Liver (tissue), 8 donors: ENCODE measurements at regions not wholly inside any gene's neighbourhood (a gene's known extent, or its start where the extent isn't known, plus 50 kb on each side); places are given as distances from the start of the nearest gene placed in this dataset.

Source experiments
- DNase-seq: peaks from one replicate; pipeline ENCODE4 v3.0.0-alpha.2; 2017; ENCODE audit warnings: low spot score
- H3K27ac ChIP-seq, 2 donors: one replicate each; pipeline ENCODE4 v1.7.0; 2013; ENCODE audit warnings: inconsistent platforms in 2 of 2, low read length in 2 of 2, control low read depth in 1 of 2, low read depth in 1 of 2, mild to moderate bottlenecking in 1 of 2
- H3K27me3 ChIP-seq, 4 donors: one replicate each; pipeline versions ENCODE4 v1.6.1 to v1.7.0; 2013; ENCODE audit warnings: low read length in 3 of 4, inconsistent platforms in 1 of 4, mild to moderate bottlenecking in 1 of 4, moderate library complexity in 1 of 4; ENCODE audit not compliant: control insufficient read depth in 4 of 4, insufficient read depth in 4 of 4
- H3K36me3 ChIP-seq, 4 donors: one replicate each; pipeline versions ENCODE4 v1.6.1 to v1.7.0; 2013; ENCODE audit warnings: low read length in 3 of 4, mild to moderate bottlenecking in 3 of 4, low read depth in 1 of 4, moderate library complexity in 1 of 4; ENCODE audit not compliant: control insufficient read depth in 4 of 4, insufficient read depth in 3 of 4
- H3K4me1 ChIP-seq, 4 donors: one replicate each; pipeline versions ENCODE4 v1.6.1 to v1.7.0; 2013; ENCODE audit warnings: low read length in 3 of 4, mild to moderate bottlenecking in 3 of 4, moderate library complexity in 1 of 4; ENCODE audit not compliant: control insufficient read depth in 4 of 4, insufficient read depth in 4 of 4
- H3K4me3 ChIP-seq, 3 donors: one replicate each; pipeline versions ENCODE4 v1.6.1 to v1.7.0; 2013; ENCODE audit warnings: low read length in 3 of 3, control low read depth in 1 of 3, low read depth in 1 of 3, mild to moderate bottlenecking in 1 of 3
- H3K9ac ChIP-seq, 2 donors: one replicate each; pipeline ENCODE4 v1.7.0; 2013; ENCODE audit warnings: low read length in 2 of 2, mild to moderate bottlenecking in 2 of 2, moderate library complexity in 2 of 2, control low read depth in 1 of 2, low read depth in 1 of 2
- H3K9me3 ChIP-seq, 4 donors: one replicate each; pipeline versions ENCODE4 v1.6.1 to v1.7.0; 2013; ENCODE audit warnings: low read length in 3 of 4; ENCODE audit not compliant: control insufficient read depth in 4 of 4
- ATF3 ChIP-seq: IDR thresholded peaks from 2 replicates; pipeline ENCODE4 v1.6.1; 2016; ENCODE audit warnings: antibody characterized with exemption
- EGR1 ChIP-seq, 2 donors: IDR thresholded peaks; 2 replicates each; pipeline ENCODE4 v1.6.1; 2016 to 2018; ENCODE audit warnings: antibody characterized with exemption in 2 of 2, low read depth in 2 of 2
- FOXA1 ChIP-seq: IDR thresholded peaks from 2 replicates; pipeline ENCODE4 v1.6.1; 2016; ENCODE audit warnings: antibody characterized with exemption
- FOXA2 ChIP-seq: IDR thresholded peaks from 2 replicates; pipeline ENCODE4 v1.6.1; 2016; ENCODE audit warnings: antibody characterized with exemption
- GABPA ChIP-seq, 2 donors: IDR thresholded peaks in 1 of 2; conservative IDR thresholded peaks in 1 of 2; 2 replicates each; pipeline ENCODE4 v1.6.1; 2016; ENCODE audit warnings: antibody characterized with exemption in 2 of 2, mild to moderate bottlenecking in 1 of 2, moderate library complexity in 1 of 2
- HNF4A ChIP-seq, 2 donors: conservative IDR thresholded peaks; 2 replicates each; pipeline ENCODE4 v1.6.1; 2016; ENCODE audit warnings: antibody characterized with exemption in 2 of 2, mild to moderate bottlenecking in 2 of 2
- HNF4G ChIP-seq: IDR thresholded peaks from 2 replicates; pipeline ENCODE4 v1.6.1; 2016; ENCODE audit warnings: antibody characterized with exemption
- JUND ChIP-seq, 2 donors: IDR thresholded peaks; 2 replicates each; pipeline ENCODE4 v1.6.1; 2016; ENCODE audit warnings: antibody characterized with exemption in 2 of 2
- NR2F2 ChIP-seq: IDR thresholded peaks from 2 replicates; pipeline ENCODE4 v1.6.1; 2016; ENCODE audit warnings: antibody characterized with exemption
- RAD21 ChIP-seq, 2 donors: IDR thresholded peaks; 2 replicates each; pipeline ENCODE4 v1.6.1; 2016; ENCODE audit warnings: antibody characterized with exemption in 2 of 2, mild to moderate bottlenecking in 2 of 2
- RXRA ChIP-seq, 2 donors: IDR thresholded peaks; 2 replicates each; pipeline ENCODE4 v1.6.1; 2017 to 2018; ENCODE audit warnings: antibody characterized with exemption in 2 of 2, mild to moderate bottlenecking in 1 of 2
- SP1 ChIP-seq: IDR thresholded peaks from 2 replicates; pipeline ENCODE4 v1.6.1; 2018; ENCODE audit warnings: antibody characterized with exemption, mild to moderate bottlenecking
- TAF1 ChIP-seq: conservative IDR thresholded peaks from 2 replicates; pipeline ENCODE4 v1.6.1; 2016; ENCODE audit warnings: antibody characterized with exemption, mild to moderate bottlenecking
- YY1 ChIP-seq: IDR thresholded peaks from 2 replicates; pipeline ENCODE4 v1.6.1; 2016; ENCODE audit warnings: antibody characterized with exemption, mild to moderate bottlenecking
- ZBTB33 ChIP-seq: IDR thresholded peaks from 2 replicates; pipeline ENCODE4 v1.6.1; 2016; ENCODE audit warnings: antibody characterized with exemption
- WGBS: extraction: QIAGEN DNeasy Blood & Tissue Kit; methylation state at CpG from one replicate; pipeline ENCODE4 v1.1.7; 2013; 5-methylcytosine and 5-hydroxymethylcytosine counted together
- TF ChIP-seq, protein P1 (sequence below): fragments of 150-350 bp; IDR thresholded peaks from 2 replicates; pipeline ENCODE4 v1.5.1; 2017; ENCODE audit warnings: improper control_type of control experiment, low read depth, low read length; ENCODE audit not compliant: missing input control
- TF ChIP-seq, protein P2 (sequence below): IDR thresholded peaks from 2 replicates; pipeline ENCODE4 v1.6.1; 2016; ENCODE audit warnings: antibody characterized with exemption
- TF ChIP-seq, protein P3 (sequence below): IDR thresholded peaks from 2 replicates; pipeline ENCODE4 v1.6.1; 2016; ENCODE audit warnings: antibody characterized with exemption, mild to moderate bottlenecking
- donor health status: healthy.
- donor health status: healthy.
- donor health status: healthy.
- donor health status: healthy.
- donor health status: healthy.

- H3K9ac ChIP-seq, result no peak overlapping the region
- no peak for TF ChIP-seq HNF4A (conservative IDR thresholded peaks at IDR 0.05)
- TF ChIP-seq, protein P1, sequence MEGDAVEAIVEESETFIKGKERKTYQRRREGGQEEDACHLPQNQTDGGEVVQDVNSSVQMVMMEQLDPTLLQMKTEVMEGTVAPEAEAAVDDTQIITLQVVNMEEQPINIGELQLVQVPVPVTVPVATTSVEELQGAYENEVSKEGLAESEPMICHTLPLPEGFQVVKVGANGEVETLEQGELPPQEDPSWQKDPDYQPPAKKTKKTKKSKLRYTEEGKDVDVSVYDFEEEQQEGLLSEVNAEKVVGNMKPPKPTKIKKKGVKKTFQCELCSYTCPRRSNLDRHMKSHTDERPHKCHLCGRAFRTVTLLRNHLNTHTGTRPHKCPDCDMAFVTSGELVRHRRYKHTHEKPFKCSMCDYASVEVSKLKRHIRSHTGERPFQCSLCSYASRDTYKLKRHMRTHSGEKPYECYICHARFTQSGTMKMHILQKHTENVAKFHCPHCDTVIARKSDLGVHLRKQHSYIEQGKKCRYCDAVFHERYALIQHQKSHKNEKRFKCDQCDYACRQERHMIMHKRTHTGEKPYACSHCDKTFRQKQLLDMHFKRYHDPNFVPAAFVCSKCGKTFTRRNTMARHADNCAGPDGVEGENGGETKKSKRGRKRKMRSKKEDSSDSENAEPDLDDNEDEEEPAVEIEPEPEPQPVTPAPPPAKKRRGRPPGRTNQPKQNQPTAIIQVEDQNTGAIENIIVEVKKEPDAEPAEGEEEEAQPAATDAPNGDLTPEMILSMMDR, result no peak
- TF ChIP-seq SP1, result no peak
- TF ChIP-seq YY1, result no peak
- no peak for TF ChIP-seq ZBTB33
- no peaks in the 10 kb centered on the region for H3K36me3 ChIP-seq
- H3K9me3 ChIP-seq, result no peaks in the 10 kb centered on the region
- H3K4me3 ChIP-seq, result no peak overlapping the region
- no peaks in the 10 kb centered on the region for H3K4me1 ChIP-seq
- 51% methylated on average over 1 of the region's 1 CpG for WGBS
- no peak for DNase-seq
- no peak overlapping the region for H3K27ac ChIP-seq
- H3K27me3 ChIP-seq, result peaks cover 0 to 13% (median 5%) of the 10 kb centered on the region in 4 donors
Measured at GRCh38 chr20:4578375-4578774, 107.9 kb upstream of the PRNP start.

DNA sequence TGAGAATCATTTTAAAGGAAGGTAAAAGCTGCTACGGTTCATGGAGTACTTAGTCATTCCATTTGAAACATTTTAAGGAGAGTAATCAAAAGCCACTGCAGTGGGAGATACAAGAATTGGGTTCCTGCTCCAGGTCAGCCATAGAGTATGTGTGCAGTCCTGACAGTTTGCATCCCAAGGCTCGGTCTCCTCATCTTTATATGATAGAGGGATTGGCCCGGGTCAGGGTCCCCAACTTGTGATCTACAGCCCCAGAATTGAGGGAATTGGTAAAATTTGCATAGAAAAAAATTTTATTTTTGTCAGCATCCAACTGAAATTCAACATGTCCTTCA, 111.9 kb upstream of the PRNP start:
- Histone ChIP-seq H3K9me3 (no peaks in the 10 kb centered on the region), H3K27me3 (peaks cover 0 to 12% (median 2%) of the 10 kb centered on the region in 4 donors), H3K36me3 (no peaks in the 10 kb centered on the region), H3K27ac (no peak overlapping the region), H3K4me1 (no peaks in the 10 kb centered on the region), H3K9ac (no peak overlapping the region), H3K4me3 (no peak overlapping the region)
- WGBS, result 75% methylated on average over 3 of the region's 3 CpGs
- TF ChIP-seq, protein P1, result no peak
- TF ChIP-seq GABPA (IDR thresholded peaks at IDR 0.05 in 1 of 2, conservative IDR thresholded peaks at IDR 0.05 in 1 of 2) (no peak), SP1 (no peak), HNF4A (conservative IDR thresholded peaks at IDR 0.05) (no peak), ZBTB33 (no peak), RAD21 (IDR thresholded peaks at IDR 0.05) (no peak), ATF3 (no peak), FOXA2 (no peak), EGR1 (IDR thresholded peaks at IDR 0.05; ENCODE audit: low read depth in 2 of 2) (no peak), NR2F2 (no peak), TAF1 (no peak), HNF4G (no peak), FOXA1 (no peak), JUND (IDR thresholded peaks at IDR 0.05) (no peak), RXRA (IDR thresholded peaks at IDR 0.05) (no peak)
- TF ChIP-seq, protein P2, sequence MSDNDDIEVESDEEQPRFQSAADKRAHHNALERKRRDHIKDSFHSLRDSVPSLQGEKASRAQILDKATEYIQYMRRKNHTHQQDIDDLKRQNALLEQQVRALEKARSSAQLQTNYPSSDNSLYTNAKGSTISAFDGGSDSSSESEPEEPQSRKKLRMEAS, result no peak
- TF ChIP-seq, protein P3, sequence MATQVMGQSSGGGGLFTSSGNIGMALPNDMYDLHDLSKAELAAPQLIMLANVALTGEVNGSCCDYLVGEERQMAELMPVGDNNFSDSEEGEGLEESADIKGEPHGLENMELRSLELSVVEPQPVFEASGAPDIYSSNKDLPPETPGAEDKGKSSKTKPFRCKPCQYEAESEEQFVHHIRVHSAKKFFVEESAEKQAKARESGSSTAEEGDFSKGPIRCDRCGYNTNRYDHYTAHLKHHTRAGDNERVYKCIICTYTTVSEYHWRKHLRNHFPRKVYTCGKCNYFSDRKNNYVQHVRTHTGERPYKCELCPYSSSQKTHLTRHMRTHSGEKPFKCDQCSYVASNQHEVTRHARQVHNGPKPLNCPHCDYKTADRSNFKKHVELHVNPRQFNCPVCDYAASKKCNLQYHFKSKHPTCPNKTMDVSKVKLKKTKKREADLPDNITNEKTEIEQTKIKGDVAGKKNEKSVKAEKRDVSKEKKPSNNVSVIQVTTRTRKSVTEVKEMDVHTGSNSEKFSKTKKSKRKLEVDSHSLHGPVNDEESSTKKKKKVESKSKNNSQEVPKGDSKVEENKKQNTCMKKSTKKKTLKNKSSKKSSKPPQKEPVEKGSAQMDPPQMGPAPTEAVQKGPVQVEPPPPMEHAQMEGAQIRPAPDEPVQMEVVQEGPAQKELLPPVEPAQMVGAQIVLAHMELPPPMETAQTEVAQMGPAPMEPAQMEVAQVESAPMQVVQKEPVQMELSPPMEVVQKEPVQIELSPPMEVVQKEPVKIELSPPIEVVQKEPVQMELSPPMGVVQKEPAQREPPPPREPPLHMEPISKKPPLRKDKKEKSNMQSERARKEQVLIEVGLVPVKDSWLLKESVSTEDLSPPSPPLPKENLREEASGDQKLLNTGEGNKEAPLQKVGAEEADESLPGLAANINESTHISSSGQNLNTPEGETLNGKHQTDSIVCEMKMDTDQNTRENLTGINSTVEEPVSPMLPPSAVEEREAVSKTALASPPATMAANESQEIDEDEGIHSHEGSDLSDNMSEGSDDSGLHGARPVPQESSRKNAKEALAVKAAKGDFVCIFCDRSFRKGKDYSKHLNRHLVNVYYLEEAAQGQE, result no peak
- DNase-seq, result no peak
